ENCODE measurements at regions not wholly inside any gene's neighbourhood (a gene's known extent, or its start where the extent isn't known, plus 50 kb on each side); places are given as distances from the start of the nearest gene placed in this dataset.

DNA sequence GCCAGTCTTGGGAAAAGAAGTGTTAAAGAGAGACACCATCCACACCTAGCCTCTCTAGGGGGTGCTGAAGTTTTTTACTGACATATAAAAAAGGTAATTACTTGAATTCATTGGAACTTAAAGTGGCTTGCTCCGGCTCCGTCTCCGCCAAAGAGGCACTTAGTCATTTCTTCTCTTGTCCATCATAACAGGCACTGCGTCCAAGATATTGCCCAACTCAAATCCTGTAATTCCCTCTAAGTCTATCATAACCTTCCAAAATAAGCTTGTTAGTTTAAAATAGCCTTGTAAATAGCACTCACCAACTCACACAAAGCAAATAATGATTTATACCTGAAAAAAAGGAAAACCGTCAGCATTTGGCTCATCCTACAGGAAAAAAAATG, 160.5 kb downstream of the ZBTB18 start:
- Histone ChIP-seq H3K27me3 (no peaks in the 10 kb centered on the region), H3K27ac (no peak overlapping the region), H3K4me1 (ENCODE audit: insufficient read depth) (no peaks in the 10 kb centered on the region), H3K36me3 (no peaks in the 10 kb centered on the region), H3K9me3 (no peaks in the 10 kb centered on the region), H3K4me3 (no peak overlapping the region)
- 64 to 93% (median 87%) methylated on average over 5 of the region's 5 CpGs for WGBS, 3 donors
- peak in 1 of 5 donors; percentile 36 for DNase-seq
- intact Hi-C loops (cut with DNase I): no loop called here
- TF ChIP-seq EP300 (IDR thresholded peaks at IDR 0.05): no peak
- TF ChIP-seq, protein P1, sequence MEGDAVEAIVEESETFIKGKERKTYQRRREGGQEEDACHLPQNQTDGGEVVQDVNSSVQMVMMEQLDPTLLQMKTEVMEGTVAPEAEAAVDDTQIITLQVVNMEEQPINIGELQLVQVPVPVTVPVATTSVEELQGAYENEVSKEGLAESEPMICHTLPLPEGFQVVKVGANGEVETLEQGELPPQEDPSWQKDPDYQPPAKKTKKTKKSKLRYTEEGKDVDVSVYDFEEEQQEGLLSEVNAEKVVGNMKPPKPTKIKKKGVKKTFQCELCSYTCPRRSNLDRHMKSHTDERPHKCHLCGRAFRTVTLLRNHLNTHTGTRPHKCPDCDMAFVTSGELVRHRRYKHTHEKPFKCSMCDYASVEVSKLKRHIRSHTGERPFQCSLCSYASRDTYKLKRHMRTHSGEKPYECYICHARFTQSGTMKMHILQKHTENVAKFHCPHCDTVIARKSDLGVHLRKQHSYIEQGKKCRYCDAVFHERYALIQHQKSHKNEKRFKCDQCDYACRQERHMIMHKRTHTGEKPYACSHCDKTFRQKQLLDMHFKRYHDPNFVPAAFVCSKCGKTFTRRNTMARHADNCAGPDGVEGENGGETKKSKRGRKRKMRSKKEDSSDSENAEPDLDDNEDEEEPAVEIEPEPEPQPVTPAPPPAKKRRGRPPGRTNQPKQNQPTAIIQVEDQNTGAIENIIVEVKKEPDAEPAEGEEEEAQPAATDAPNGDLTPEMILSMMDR (IDR thresholded peaks at IDR 0.05): no peak
- no peak for TF ChIP-seq POLR2A (IDR thresholded peaks at IDR 0.05)

- TF ChIP-seq, protein P1 (IDR thresholded peaks at IDR 0.05): no peak
- TF ChIP-seq EP300 (IDR thresholded peaks at IDR 0.05) (no peak), POLR2A (IDR thresholded peaks at IDR 0.05) (no peak)
- 84 to 91% (median 88%) methylated on average over 6 of the region's 6 CpGs for WGBS, 3 donors
- no peak overlapping the region for H3K27ac ChIP-seq
Observed at GRCh38 chr1:244212219-244212618, 161.1 kb downstream of the ZBTB18 start.

GRCh38 chr1:244212797-244213475, 161.9 kb downstream of the ZBTB18 start:
- WGBS, 3 donors: 48 to 58% (median 51%) methylated on average over 8 of the region's 8 CpGs
- no peak for DNase-seq
- intact Hi-C loops (cut with DNase I): no loop called here
- H3K4me1 ChIP-seq (ENCODE audit: insufficient read depth): no peaks in the 10 kb centered on the region
- no peaks in the 10 kb centered on the region for H3K36me3 ChIP-seq
- no peaks in the 10 kb centered on the region for H3K9me3 ChIP-seq
- no peaks in the 10 kb centered on the region for H3K27me3 ChIP-seq
- no peak overlapping the region for H3K27ac ChIP-seq
- TF ChIP-seq, protein P1 (IDR thresholded peaks at IDR 0.05): no peak
- TF ChIP-seq POLR2A (IDR thresholded peaks at IDR 0.05) (no peak), EP300 (IDR thresholded peaks at IDR 0.05) (no peak)
- H3K4me3 ChIP-seq: no peak overlapping the region

More at GRCh38 chr1:244212219-244212618, 161.1 kb downstream of the ZBTB18 start:
- no peaks in the 10 kb centered on the region for H3K9me3 ChIP-seq
- H3K4me1 ChIP-seq (ENCODE audit: insufficient read depth): no peaks in the 10 kb centered on the region
- no peaks in the 10 kb centered on the region for H3K36me3 ChIP-seq
- DNase-seq: no peak
- no peaks in the 10 kb centered on the region for H3K27me3 ChIP-seq
- H3K4me3 ChIP-seq: no peak overlapping the region
- intact Hi-C loops (cut with DNase I): no loop called here

- Histone ChIP-seq H3K9me3 (no peaks in the 10 kb centered on the region), H3K27ac (no peak overlapping the region), H3K36me3 (no peaks in the 10 kb centered on the region), H3K27me3 (no peaks in the 10 kb centered on the region), H3K4me3 (no peak overlapping the region), H3K4me1 (ENCODE audit: insufficient read depth) (no peaks in the 10 kb centered on the region)
- intact Hi-C loops (cut with DNase I): no loop called here
- WGBS, 3 donors: 55 to 65% (median 59%) methylated on average over 17 of the region's 17 CpGs
- TF ChIP-seq POLR2A (IDR thresholded peaks at IDR 0.05) (no peak), EP300 (IDR thresholded peaks at IDR 0.05) (no peak)
- TF ChIP-seq, protein P1 (IDR thresholded peaks at IDR 0.05): no peak
- no peak for DNase-seq
Observed at GRCh38 chr1:244214009-244214967, 163.2 kb downstream of the ZBTB18 start.

All from ovary (tissue), 7 donors.